SK-N-SH (cell line): ENCODE measurements at regions not wholly inside any gene's neighbourhood (a gene's known extent, or its start where the extent isn't known, plus 50 kb on each side); places are given as distances from the start of the nearest gene placed in this dataset.

ENCODE experiments used
- CTCF ChIA-PET: fragments of 300-600, 350-600 bp; formaldehyde crosslinking; extraction: SDS; loops from one replicate; lab custom pipeline; 2021; lab: Yijun Ruan, JAX
- POLR2A ChIA-PET: fragments of 350-600 bp; sonication (Branson Sonifier 250); formaldehyde crosslinking; extraction: SDS; loops from one replicate; lab custom pipeline; 2020; ENCODE audit warnings: antibody characterized with exemption, inconsistent platforms; lab: Yijun Ruan, JAX
- DNase-seq: peaks from one replicate; pipeline ENCODE4 v3.0.0; 2012
- H2AFZ ChIP-seq: fragments of 200-600 bp; sonication (generic); 2 replicates; pipeline ENCODE4 v1.8.1; 2016; ENCODE audit warnings: antibody characterized with exemption, mild to moderate bottlenecking, low read depth
- H3F3A ChIP-seq: fragments of 200-600 bp; sonication (generic); replicated peaks from 2 replicates; pipeline ENCODE3; 2016; ENCODE audit warnings: antibody characterized with exemption, mild to moderate bottlenecking; ENCODE audit not compliant: insufficient read depth
- H3K27ac ChIP-seq, 2 experiments: fragments of 200-500 bp in 1 of 2; fragments of 200-600 bp in 1 of 2; sonication (Bioruptor generic) in 1 of 2; sonication (generic), shearing (Covaris generic) in 1 of 2; 2 replicates each; pipeline versions ENCODE4 v1.5.1 to v1.6.1; 2014 to 2016; ENCODE audit warnings: low read depth in 2 of 2, inconsistent platforms in 1 of 2, low read length in 1 of 2, mild to moderate bottlenecking in 1 of 2, mixed read lengths in 1 of 2
- H3K27me3 ChIP-seq: fragments of 200-600 bp; sonication (generic), shearing (Covaris generic); 2 replicates; pipeline ENCODE4 v1.6.1; 2016; ENCODE audit warnings: mixed run types; ENCODE audit not compliant: insufficient read depth
- H3K36me3 ChIP-seq, 2 experiments: fragments of 200-500 bp in 1 of 2; fragments of 200-600 bp in 1 of 2; sonication (Bioruptor generic) in 1 of 2; sonication (generic) in 1 of 2; replicated peaks in 1 of 2; 2 replicates each; pipeline versions ENCODE3 to v1.5.1; 2014 to 2016; ENCODE audit warnings: low read length in 1 of 2, mild to moderate bottlenecking in 1 of 2; ENCODE audit not compliant: insufficient read depth in 2 of 2, control insufficient read depth in 1 of 2
- H3K4me1 ChIP-seq, 2 experiments: fragments of 200-500 bp in 1 of 2; fragments of 200-600 bp in 1 of 2; sonication (Bioruptor generic) in 1 of 2; sonication (generic), shearing (Covaris generic) in 1 of 2; 2 replicates each; pipeline versions ENCODE4 v1.5.1 to v1.6.1; 2014 to 2016; ENCODE audit warnings: low read depth in 1 of 2, low read length in 1 of 2, mixed run types in 1 of 2; ENCODE audit not compliant: insufficient read depth in 2 of 2, control insufficient read depth in 1 of 2
- H3K4me2 ChIP-seq: fragments of 200-600 bp; sonication (generic), shearing (Covaris generic); 2 replicates; pipeline ENCODE4 v1.6.1; 2017; ENCODE audit warnings: mixed run types
- H3K4me3 ChIP-seq, 2 experiments: fragments of 200-500 bp in 1 of 2; fragments of 200-600 bp in 1 of 2; sonication (Bioruptor generic) in 1 of 2; sonication (generic), shearing (Covaris generic) in 1 of 2; 2 replicates each; pipeline versions ENCODE4 v1.5.1 to v1.8.1; 2014 to 2016; ENCODE audit warnings: low read depth in 2 of 2, inconsistent platforms in 1 of 2, low read length in 1 of 2, mild to moderate bottlenecking in 1 of 2, mixed read lengths in 1 of 2, moderate library complexity in 1 of 2
- H3K79me2 ChIP-seq: fragments of 200-600 bp; sonication (generic); 2 replicates; pipeline ENCODE4 v1.8.1; 2017; ENCODE audit warnings: mild to moderate bottlenecking; ENCODE audit not compliant: insufficient read depth
- H3K9ac ChIP-seq: fragments of 200-600 bp; sonication (generic); 2 replicates; pipeline ENCODE4 v1.6.1; 2017; ENCODE audit warnings: mixed run types
- H3K9me2 ChIP-seq: fragments of 200-600 bp; sonication (generic); 2 replicates; pipeline ENCODE4 v1.6.1; 2017; ENCODE audit warnings: mixed run types
- H3K9me3 ChIP-seq: fragments of 200-600 bp; sonication (generic); 2 replicates; pipeline ENCODE4 v1.6.1; 2017; ENCODE audit warnings: mixed run types, mild to moderate bottlenecking, moderate library complexity
- H4K20me1 ChIP-seq: fragments of 200-600 bp; sonication (generic); 2 replicates; pipeline ENCODE4 v1.6.1; 2017; ENCODE audit warnings: mild to moderate bottlenecking, mixed run types; ENCODE audit not compliant: insufficient read depth
- CTCF ChIP-seq: fragments of 200-600 bp; sonication (generic); IDR thresholded peaks from 2 replicates; pipeline ENCODE4 v1.6.1; 2017; ENCODE audit warnings: antibody characterized with exemption, mild to moderate bottlenecking, moderate library complexity
- ELF1 ChIP-seq: IDR thresholded peaks from 2 replicates; pipeline ENCODE4 v1.4.0; 2012
- EP300 ChIP-seq, 2 experiments: IDR thresholded peaks; 2 replicates each; pipeline versions ENCODE4 v1.4.0 to v1.6.1; 2012; ENCODE audit warnings: borderline replicate concordance in 1 of 2, low read depth in 1 of 2, low read length in 1 of 2
- FOSL2 ChIP-seq: IDR thresholded peaks from 2 replicates; pipeline ENCODE4 v1.4.0; 2012; ENCODE audit warnings: low read depth, mild to moderate bottlenecking, moderate library complexity, borderline replicate concordance
- IRF3 ChIP-seq: fragments of 150-350 bp; IDR thresholded peaks from 2 replicates; pipeline ENCODE4 v1.6.1; 2016; ENCODE audit warnings: mild to moderate bottlenecking, low read depth, low read length
- JUND ChIP-seq: IDR thresholded peaks from 2 replicates; pipeline ENCODE4 v1.4.0; 2012
- MAX ChIP-seq: IDR thresholded peaks from 2 replicates; pipeline ENCODE4 v1.4.0; 2012; ENCODE audit warnings: low read depth
- NFIC ChIP-seq: IDR thresholded peaks from 2 replicates; pipeline ENCODE4 v1.4.0; 2012; ENCODE audit warnings: borderline replicate concordance
- POLR2AphosphoS5 ChIP-seq: IDR thresholded peaks from 2 replicates; pipeline ENCODE4 v1.6.1; 2012; ENCODE audit warnings: low read depth, low read length
- RAD21 ChIP-seq: IDR thresholded peaks from 2 replicates; pipeline ENCODE4 v1.6.1; 2012; ENCODE audit warnings: mild to moderate bottlenecking, low read length
- RCOR1 ChIP-seq: fragments of 150-350 bp; IDR thresholded peaks from 2 replicates; pipeline ENCODE4 v1.6.1; 2017; ENCODE audit warnings: antibody characterized with exemption, low read length
- RFX5 ChIP-seq: IDR thresholded peaks from 2 replicates; pipeline ENCODE4 v1.6.1; 2012; ENCODE audit warnings: mild to moderate bottlenecking, improper control_type of control experiment, low read length
- RXRA ChIP-seq: IDR thresholded peaks from 2 replicates; pipeline ENCODE4 v1.4.0; 2012; ENCODE audit warnings: low read depth, mild to moderate bottlenecking, borderline replicate concordance
- SIN3A ChIP-seq: IDR thresholded peaks from 2 replicates; pipeline ENCODE4 v1.6.1; 2012; ENCODE audit warnings: low read depth, mild to moderate bottlenecking, low read length, moderate library complexity, borderline replicate concordance
- SMC3 ChIP-seq: IDR thresholded peaks from 2 replicates; pipeline ENCODE4 v1.6.1; 2012; ENCODE audit warnings: low read depth, low read length, improper control_type of control experiment
- YY1 ChIP-seq: IDR thresholded peaks from 2 replicates; pipeline ENCODE4 v1.4.0; 2012; ENCODE audit warnings: low read depth, mild to moderate bottlenecking
- ZBTB33 ChIP-seq: IDR thresholded peaks from 2 replicates; pipeline ENCODE4 v1.4.0; 2012; ENCODE audit warnings: low read depth, borderline replicate concordance
- WGBS: methylation state at CpG from one replicate; pipeline ENCODE4 v1.1.6; 2017; ENCODE audit warnings: low lambda C conversion rate; 5-methylcytosine and 5-hydroxymethylcytosine counted together

GRCh38 chr5:87121304-87122150, 146.2 kb upstream of the RASA1 start (continued):
- TF ChIP-seq ZBTB33 (no peak), YY1 (no peak), RFX5 (no peak), SMC3 (no peak), POLR2AphosphoS5 (peak; percentile 69; the same call in 1 of the 2 replicates), EP300 (IDR thresholded peaks at IDR 0.05; ENCODE audit: borderline replicate concordance in 1 of 2, low read depth in 1 of 2, low read length in 1 of 2) (peak in 1 of 2 experiments; percentile 86; a peak in 1 of 4 replicates), IRF3 (no peak), MAX (0 out of 2 replicates have a peak, but pooled peaks have one; percentile 19), SIN3A (0 out of 2 replicates have a peak, but pooled peaks have one; percentile 27), JUND (peak; percentile 93), FOSL2 (peak; percentile 94)

GRCh38 chr5:87122151-87122977, 145.3 kb upstream of the RASA1 start:
- Histone ChIP-seq H3K4me1 (peaks cover 0 to 48% of the 10 kb centered on the region in 2 experiments; a peak in 3 of 4 replicates), H2AFZ (peak overlapping the region; percentile 25), H4K20me1 (no peaks in the 10 kb centered on the region), H3K36me3 (no peaks in the 10 kb centered on the region), H3F3A (peaks cover 51% of the 10 kb centered on the region), H3K9me2 (no peaks in the 10 kb centered on the region), H3K27me3 (no peaks in the 10 kb centered on the region), H3K9me3 (no peaks in the 10 kb centered on the region), H3K9ac (peak overlapping the region; percentile 72), H3K27ac (peak overlapping the region; percentile 91 to 94), H3K4me2 (peak overlapping the region; percentile 54), H3K4me3 (peak overlapping the region in 1 of 2 experiments; percentile 47; a peak in 1 of 4 replicates), H3K79me2 (peaks cover 4% of the 10 kb centered on the region; the same call in 1 of the 2 replicates)
- WGBS, result 33% methylated on average over 4 of the region's 4 CpGs
- TF ChIP-seq EP300 (IDR thresholded peaks at IDR 0.05; ENCODE audit: borderline replicate concordance in 1 of 2, low read depth in 1 of 2, low read length in 1 of 2) (no peak), POLR2AphosphoS5 (no peak), MAX (no peak), RAD21 (no peak), IRF3 (no peak), CTCF (no peak), ELF1 (no peak), NFIC (no peak), RXRA (no peak), RCOR1 (no peak), FOSL2 (no peak)
- no peak for DNase-seq
- ChIA-PET CTCF (no interaction called here), POLR2A (no interaction called here)
